Lower leg skin (tissue), 4 donors: ENCODE measurements at regions not wholly inside any gene's neighbourhood (a gene's known extent, or its start where the extent isn't known, plus 50 kb on each side); places are given as distances from the start of the nearest gene placed in this dataset.
"Not testable (repeated sequence)": the region's sequence is repeated elsewhere in the genome, so short reads cannot be mapped to it uniquely, and the experiment has no call there.

ENCODE experiments used
- DNase-seq, 2 donors: peaks; one replicate each; pipeline ENCODE4 v3.0.0-alpha.2; 2019; ENCODE audit warnings: low spot score in 2 of 2
- H3K4me3 ChIP-seq: fragments of 200-600 bp; sonication (generic); 2 replicates; pipeline ENCODE4 v1.5.1; 2017; ENCODE audit warnings: mild to moderate bottlenecking, low read depth; ENCODE audit not compliant: poor library complexity, severe bottlenecking
- CTCF ChIP-seq, 3 donors: fragments of 450-650 bp; IDR thresholded peaks; one replicate each; pipeline ENCODE4 v1.5.1; 2016; ENCODE audit warnings: antibody characterized with exemption in 3 of 3, mild to moderate bottlenecking in 3 of 3, moderate library complexity in 2 of 3
- POLR2A ChIP-seq, 2 donors: fragments of 450-650 bp; IDR thresholded peaks; one replicate each; pipeline ENCODE4 v1.6.1; 2016 to 2017; ENCODE audit warnings: antibody characterized with exemption in 2 of 2, mild to moderate bottlenecking in 1 of 2, moderate library complexity in 1 of 2
- WGBS, 2 donors: methylation state at CpG; one replicate each; pipeline ENCODE4 v1.1.5; 2018; 5-methylcytosine and 5-hydroxymethylcytosine counted together
- intact Hi-C: fragments of 100-400 bp; cut with DNase I; formaldehyde crosslinking; loops from one replicate; pipeline ENCODE4 v1.15.0; 2023; ENCODE audit warnings: low total_unique reads

- no peak for DNase-seq
Measured at GRCh38 chr9:75803130-75803529, 87.3 kb upstream of the PCSK5 start.

GRCh38 chr9:75810063-75810462 is 80.4 kb upstream of the PCSK5 start:
- H3K4me3 ChIP-seq = no peak overlapping the region
- intact Hi-C loops = no loop called here
- 59 to 71% methylated on average over 2 of the region's 2 CpGs for WGBS, 2 donors
- no peak for TF ChIP-seq CTCF (IDR thresholded peaks at IDR 0.05)
- no peak for TF ChIP-seq POLR2A (IDR thresholded peaks at IDR 0.05)
- DNase-seq = no peak

More at GRCh38 chr9:75803130-75803529, 87.3 kb upstream of the PCSK5 start:
- no peak overlapping the region for H3K4me3 ChIP-seq
- no peak for TF ChIP-seq CTCF (IDR thresholded peaks at IDR 0.05)
- no peak for TF ChIP-seq POLR2A (IDR thresholded peaks at IDR 0.05)
- intact Hi-C loops = no loop called here

- intact Hi-C loops = no loop called here
Measured at GRCh38 chr9:75811692-75812091, 78.8 kb upstream of the PCSK5 start.

GRCh38 chr9:75812141-75812540 is 78.3 kb upstream of the PCSK5 start:
- TF ChIP-seq POLR2A (IDR thresholded peaks at IDR 0.05) = no peak
- no peak for TF ChIP-seq CTCF (IDR thresholded peaks at IDR 0.05)
- DNase-seq = no peak
- H3K4me3 ChIP-seq = no peak overlapping the region
- intact Hi-C loops = no loop called here
- 60 to 66% methylated on average over 2 of the region's 2 CpGs for WGBS, 2 donors

More at GRCh38 chr9:75811692-75812091, 78.8 kb upstream of the PCSK5 start:
- no peak for DNase-seq
- TF ChIP-seq CTCF (IDR thresholded peaks at IDR 0.05) (no peak), POLR2A (IDR thresholded peaks at IDR 0.05) (no peak)
- H3K4me3 ChIP-seq = no peak overlapping the region

GRCh38 chr9:75814667-75815066 is 75.8 kb upstream of the PCSK5 start:
- no peak for TF ChIP-seq POLR2A (IDR thresholded peaks at IDR 0.05)
- no peak for TF ChIP-seq CTCF (IDR thresholded peaks at IDR 0.05)
- no peak overlapping the region for H3K4me3 ChIP-seq
- intact Hi-C loops = no loop called here
- no peak for DNase-seq

- intact Hi-C loops, H3K4me3 ChIP-seq, DNase-seq: not testable (repeated sequence)
- WGBS, 2 donors = 86 to 88% methylated on average over 2 of the region's 2 CpGs
Measured at GRCh38 chr9:75820471-75821115, 69.9 kb upstream of the PCSK5 start.
